ENCODE measurements at regions not wholly inside any gene's neighbourhood (a gene's known extent, or its start where the extent isn't known, plus 50 kb on each side); places are given as distances from the start of the nearest gene placed in this dataset.
"Not testable (repeated sequence)": the region's sequence is repeated elsewhere in the genome, so short reads cannot be mapped to it uniquely, and the experiment has no call there.

DNA sequence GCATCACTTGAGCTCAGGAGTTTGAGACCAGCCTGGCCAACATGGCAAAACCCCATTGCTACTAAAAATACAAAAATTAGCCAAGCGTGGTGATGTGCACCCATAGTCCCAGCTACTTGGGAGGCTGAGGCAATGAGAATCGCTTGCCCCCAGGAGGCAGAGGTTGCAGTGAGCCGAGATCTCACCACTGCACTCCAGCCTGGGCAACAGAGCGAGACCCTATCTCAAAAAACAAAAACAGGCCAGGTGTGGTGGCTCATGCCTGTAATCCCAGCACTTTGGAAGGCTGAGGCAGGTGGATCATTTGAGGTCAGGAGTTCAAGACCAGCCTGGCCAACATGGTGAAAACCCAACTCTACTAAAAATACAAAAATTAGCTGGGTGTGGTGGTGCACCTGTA lies 89.6 kb upstream of the EPCAM start:
- H3K9me3 ChIP-seq (ENCODE audit: control insufficient read depth in 4 of 4, low read length in 3 of 4); H3K4me1 ChIP-seq (ENCODE audit: control insufficient read depth in 4 of 4, insufficient read depth in 4 of 4, low read length in 3 of 4); H3K36me3 ChIP-seq (ENCODE audit: control insufficient read depth in 4 of 4, insufficient read depth in 3 of 4, low read depth in 1 of 4, low read length in 3 of 4); H3K4me3 ChIP-seq (ENCODE audit: low read depth in 1 of 3, low read length in 3 of 3); H3K27ac ChIP-seq (ENCODE audit: low read depth in 1 of 2, low read length in 2 of 2); DNase-seq (ENCODE audit: low spot score); H3K9ac ChIP-seq (ENCODE audit: low read depth in 1 of 2, low read length in 2 of 2); H3K27me3 ChIP-seq (ENCODE audit: control insufficient read depth in 4 of 4, insufficient read depth in 4 of 4, low read length in 3 of 4): not testable (repeated sequence)
- WGBS: 98% methylated on average over 4 of the region's 4 CpGs

- Histone ChIP-seq H3K4me3 (ENCODE audit: low read depth in 1 of 3, low read length in 3 of 3) (no peak overlapping the region), H3K27me3 (ENCODE audit: control insufficient read depth in 4 of 4, insufficient read depth in 4 of 4, low read length in 3 of 4) (no peaks in the 10 kb centered on the region), H3K9ac (ENCODE audit: low read depth in 1 of 2, low read length in 2 of 2) (no peak overlapping the region), H3K36me3 (ENCODE audit: control insufficient read depth in 4 of 4, insufficient read depth in 3 of 4, low read depth in 1 of 4, low read length in 3 of 4) (no peaks in the 10 kb centered on the region), H3K4me1 (ENCODE audit: control insufficient read depth in 4 of 4, insufficient read depth in 4 of 4, low read length in 3 of 4) (peaks cover 0 to 3% (median 0%) of the 10 kb centered on the region in 4 donors), H3K9me3 (ENCODE audit: control insufficient read depth in 4 of 4, low read length in 3 of 4) (no peaks in the 10 kb centered on the region), H3K27ac (ENCODE audit: low read depth in 1 of 2, low read length in 2 of 2) (no peak overlapping the region)
- 94% methylated on average over 1 of the region's 1 CpG for WGBS
- no peak for DNase-seq (ENCODE audit: low spot score)
- TF ChIP-seq SP1 (IDR thresholded peaks at IDR 0.05) (no peak), GABPA (IDR thresholded peaks at IDR 0.05 in 1 of 2, conservative IDR thresholded peaks at IDR 0.05 in 1 of 2) (no peak), EGR1 (IDR thresholded peaks at IDR 0.05; ENCODE audit: low read depth in 2 of 2) (no peak), ZBTB33 (IDR thresholded peaks at IDR 0.05) (no peak), NR2F2 (IDR thresholded peaks at IDR 0.05) (no peak), FOXA1 (IDR thresholded peaks at IDR 0.05) (no peak), HNF4G (IDR thresholded peaks at IDR 0.05) (no peak), JUND (IDR thresholded peaks at IDR 0.05) (no peak), TAF1 (conservative IDR thresholded peaks at IDR 0.05) (no peak), REST (IDR thresholded peaks at IDR 0.05) (no peak), HNF4A (conservative IDR thresholded peaks at IDR 0.05) (no peak), YY1 (IDR thresholded peaks at IDR 0.05) (no peak), RAD21 (IDR thresholded peaks at IDR 0.05) (no peak)
- TF ChIP-seq, protein P1, sequence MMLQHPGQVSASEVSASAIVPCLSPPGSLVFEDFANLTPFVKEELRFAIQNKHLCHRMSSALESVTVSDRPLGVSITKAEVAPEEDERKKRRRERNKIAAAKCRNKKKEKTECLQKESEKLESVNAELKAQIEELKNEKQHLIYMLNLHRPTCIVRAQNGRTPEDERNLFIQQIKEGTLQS (IDR thresholded peaks at IDR 0.05): no peak
- TF ChIP-seq, protein P2, sequence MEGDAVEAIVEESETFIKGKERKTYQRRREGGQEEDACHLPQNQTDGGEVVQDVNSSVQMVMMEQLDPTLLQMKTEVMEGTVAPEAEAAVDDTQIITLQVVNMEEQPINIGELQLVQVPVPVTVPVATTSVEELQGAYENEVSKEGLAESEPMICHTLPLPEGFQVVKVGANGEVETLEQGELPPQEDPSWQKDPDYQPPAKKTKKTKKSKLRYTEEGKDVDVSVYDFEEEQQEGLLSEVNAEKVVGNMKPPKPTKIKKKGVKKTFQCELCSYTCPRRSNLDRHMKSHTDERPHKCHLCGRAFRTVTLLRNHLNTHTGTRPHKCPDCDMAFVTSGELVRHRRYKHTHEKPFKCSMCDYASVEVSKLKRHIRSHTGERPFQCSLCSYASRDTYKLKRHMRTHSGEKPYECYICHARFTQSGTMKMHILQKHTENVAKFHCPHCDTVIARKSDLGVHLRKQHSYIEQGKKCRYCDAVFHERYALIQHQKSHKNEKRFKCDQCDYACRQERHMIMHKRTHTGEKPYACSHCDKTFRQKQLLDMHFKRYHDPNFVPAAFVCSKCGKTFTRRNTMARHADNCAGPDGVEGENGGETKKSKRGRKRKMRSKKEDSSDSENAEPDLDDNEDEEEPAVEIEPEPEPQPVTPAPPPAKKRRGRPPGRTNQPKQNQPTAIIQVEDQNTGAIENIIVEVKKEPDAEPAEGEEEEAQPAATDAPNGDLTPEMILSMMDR (IDR thresholded peaks at IDR 0.05; ENCODE audit: low read depth, low read length, missing input control): no peak
- TF ChIP-seq, protein P3, sequence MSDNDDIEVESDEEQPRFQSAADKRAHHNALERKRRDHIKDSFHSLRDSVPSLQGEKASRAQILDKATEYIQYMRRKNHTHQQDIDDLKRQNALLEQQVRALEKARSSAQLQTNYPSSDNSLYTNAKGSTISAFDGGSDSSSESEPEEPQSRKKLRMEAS (IDR thresholded peaks at IDR 0.05): no peak
These were observed 91.1 kb upstream of the EPCAM start for GRCh38 chr2:47277987-47278386.
